ENCODE measurements at regions not wholly inside any gene's neighbourhood (a gene's known extent, or its start where the extent isn't known, plus 50 kb on each side); places are given as distances from the start of the nearest gene placed in this dataset.

DNA sequence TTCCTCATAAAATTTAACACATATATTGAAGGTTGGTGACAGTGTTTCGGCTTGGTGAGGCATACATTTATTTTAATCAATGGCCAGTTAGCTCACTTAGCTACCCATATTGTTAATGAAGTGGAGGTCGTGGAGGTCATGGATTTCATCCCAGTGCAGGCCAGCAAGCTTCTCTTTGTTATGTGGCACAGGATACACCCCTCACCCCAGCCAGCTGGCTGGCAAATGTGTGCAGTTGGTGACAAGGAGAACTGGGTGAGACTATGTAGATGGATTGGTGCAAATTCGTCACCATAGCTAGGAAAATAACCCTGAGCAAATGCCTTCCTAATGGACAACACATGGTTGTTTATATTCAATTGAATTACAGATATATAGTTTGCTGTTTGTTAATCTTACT, 50.5 kb upstream of the FOXP2 start:
- H3K4me3 ChIP-seq (ENCODE audit: low read depth, low read length) = no peak overlapping the region
- TF ChIP-seq, protein P1, sequence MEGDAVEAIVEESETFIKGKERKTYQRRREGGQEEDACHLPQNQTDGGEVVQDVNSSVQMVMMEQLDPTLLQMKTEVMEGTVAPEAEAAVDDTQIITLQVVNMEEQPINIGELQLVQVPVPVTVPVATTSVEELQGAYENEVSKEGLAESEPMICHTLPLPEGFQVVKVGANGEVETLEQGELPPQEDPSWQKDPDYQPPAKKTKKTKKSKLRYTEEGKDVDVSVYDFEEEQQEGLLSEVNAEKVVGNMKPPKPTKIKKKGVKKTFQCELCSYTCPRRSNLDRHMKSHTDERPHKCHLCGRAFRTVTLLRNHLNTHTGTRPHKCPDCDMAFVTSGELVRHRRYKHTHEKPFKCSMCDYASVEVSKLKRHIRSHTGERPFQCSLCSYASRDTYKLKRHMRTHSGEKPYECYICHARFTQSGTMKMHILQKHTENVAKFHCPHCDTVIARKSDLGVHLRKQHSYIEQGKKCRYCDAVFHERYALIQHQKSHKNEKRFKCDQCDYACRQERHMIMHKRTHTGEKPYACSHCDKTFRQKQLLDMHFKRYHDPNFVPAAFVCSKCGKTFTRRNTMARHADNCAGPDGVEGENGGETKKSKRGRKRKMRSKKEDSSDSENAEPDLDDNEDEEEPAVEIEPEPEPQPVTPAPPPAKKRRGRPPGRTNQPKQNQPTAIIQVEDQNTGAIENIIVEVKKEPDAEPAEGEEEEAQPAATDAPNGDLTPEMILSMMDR (IDR thresholded peaks at IDR 0.05; ENCODE audit: borderline replicate concordance, insufficient read depth, low read depth, low read length) = no peak

GRCh38 chr7:114363292-114363691, 51.3 kb upstream of the FOXP2 start:
- H3K4me3 ChIP-seq (ENCODE audit: low read depth, low read length) = no peak overlapping the region
- TF ChIP-seq, protein P1 (IDR thresholded peaks at IDR 0.05; ENCODE audit: borderline replicate concordance, insufficient read depth, low read depth, low read length) = no peak

- H3K4me3 ChIP-seq (ENCODE audit: low read depth, low read length) = no peak overlapping the region
- TF ChIP-seq, protein P1 (IDR thresholded peaks at IDR 0.05; ENCODE audit: borderline replicate concordance, insufficient read depth, low read depth, low read length) = no peak
Observed at GRCh38 chr7:114358911-114359310, 55.7 kb upstream of the FOXP2 start.

DNA sequence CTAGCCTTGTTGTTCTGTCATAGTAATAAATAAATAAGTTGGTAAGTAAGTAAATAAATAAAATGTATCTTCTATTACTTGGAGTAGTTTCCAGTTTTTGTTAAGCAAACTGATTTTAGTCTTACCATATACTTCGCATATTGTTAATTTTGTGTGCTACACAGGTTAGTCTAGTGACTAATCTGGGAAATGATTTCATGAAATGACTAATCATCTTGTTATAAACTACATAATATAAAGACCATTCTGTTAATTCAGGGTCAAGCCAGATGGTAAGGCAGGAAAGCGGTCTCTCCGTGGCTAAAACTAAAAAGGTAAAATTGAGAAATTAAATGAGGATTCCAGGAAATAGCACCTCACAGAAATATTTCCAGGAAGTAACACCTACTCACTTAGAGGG, 58.5 kb upstream of the FOXP2 start:
- TF ChIP-seq, protein P1 (IDR thresholded peaks at IDR 0.05; ENCODE audit: borderline replicate concordance, insufficient read depth, low read depth, low read length) = no peak
- no peak overlapping the region for H3K4me3 ChIP-seq (ENCODE audit: low read depth, low read length)

GRCh38 chr7:114354306-114354705, 60.3 kb upstream of the FOXP2 start:
- TF ChIP-seq, protein P1 (IDR thresholded peaks at IDR 0.05; ENCODE audit: borderline replicate concordance, insufficient read depth, low read depth, low read length) = no peak
- H3K4me3 ChIP-seq (ENCODE audit: low read depth, low read length) = no peak overlapping the region

- TF ChIP-seq, protein P1 (IDR thresholded peaks at IDR 0.05; ENCODE audit: borderline replicate concordance, insufficient read depth, low read depth, low read length) = no peak
- no peak overlapping the region for H3K4me3 ChIP-seq (ENCODE audit: low read depth, low read length)
Observed at GRCh38 chr7:114345494-114345893, 69.1 kb upstream of the FOXP2 start.

- TF ChIP-seq, protein P1 (IDR thresholded peaks at IDR 0.05; ENCODE audit: borderline replicate concordance, insufficient read depth, low read depth, low read length) = no peak
- no peak overlapping the region for H3K4me3 ChIP-seq (ENCODE audit: low read depth, low read length)
Observed at GRCh38 chr7:114343949-114344708, 70.5 kb upstream of the FOXP2 start.

Measured in GM12875 (cell line).